Ecto neural progenitor cell (in vitro differentiated cells): ENCODE measurements at regions not wholly inside any gene's neighbourhood (a gene's known extent, or its start where the extent isn't known, plus 50 kb on each side); places are given as distances from the start of the nearest gene placed in this dataset.

Experiments
- DNase-seq: peaks from one replicate; pipeline ENCODE4 v3.0.0-alpha.2; 2018; ENCODE audit warnings: low spot score

DNA sequence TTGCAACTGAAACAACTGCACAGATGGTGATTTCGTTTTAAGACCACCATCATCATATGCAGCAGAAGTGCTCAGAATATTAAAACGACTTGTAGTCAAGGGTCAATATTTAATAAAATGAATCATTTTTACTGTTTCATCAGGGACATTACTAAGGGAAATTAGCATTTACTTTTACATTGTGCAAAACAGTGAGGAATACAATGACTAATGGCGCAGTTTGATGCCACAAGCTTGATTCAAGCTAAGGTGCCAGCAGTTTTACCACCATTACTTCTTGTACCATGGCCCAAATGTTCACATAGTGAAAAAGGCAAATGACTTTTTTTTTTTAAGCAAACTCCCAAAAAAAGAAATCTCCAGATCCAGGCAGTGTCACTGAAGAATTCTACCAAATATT lies 277.4 kb upstream of the CHRNA7 start:
- DNase-seq = no peak

DNA sequence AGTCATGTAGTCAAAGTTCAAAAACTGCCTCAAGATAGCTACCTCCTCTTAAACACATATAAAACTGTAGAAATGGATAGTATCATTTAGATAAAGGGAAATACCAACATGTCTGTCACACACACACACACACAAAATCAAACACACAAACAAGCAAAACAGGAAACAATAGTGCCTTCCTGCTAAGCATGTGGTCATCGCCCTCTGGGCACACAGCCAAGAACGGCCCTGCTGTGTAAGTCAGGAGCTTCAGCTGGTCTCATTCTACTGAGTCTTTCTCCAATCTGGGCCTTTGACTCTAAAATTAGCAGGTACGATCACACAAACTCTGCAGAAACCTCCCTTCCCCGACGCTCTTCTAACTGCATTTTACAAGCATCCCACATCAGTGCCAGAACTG lies 272.2 kb upstream of the CHRNA7 start:
- no peak for DNase-seq

DNA sequence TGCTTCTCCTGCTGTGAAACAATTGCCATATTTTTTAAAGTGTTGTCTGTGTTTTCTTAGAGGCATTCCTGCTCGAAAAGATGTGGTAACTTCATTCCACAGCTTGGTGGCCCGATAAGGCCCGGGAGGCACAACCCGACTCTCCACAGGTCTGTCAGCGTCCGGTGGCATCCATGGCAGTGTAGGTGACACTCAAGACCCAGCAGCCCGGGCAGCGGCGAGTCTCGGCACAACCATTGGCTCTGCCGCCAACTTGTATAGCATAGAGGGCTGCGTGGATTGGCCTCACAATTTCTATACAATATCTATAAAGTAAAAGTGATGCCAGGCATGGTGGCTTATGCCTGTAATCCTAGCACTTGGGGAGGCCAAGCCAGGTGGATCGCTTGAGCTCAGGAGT lies 262.3 kb upstream of the CHRNA7 start:
- DNase-seq = no peak

DNA sequence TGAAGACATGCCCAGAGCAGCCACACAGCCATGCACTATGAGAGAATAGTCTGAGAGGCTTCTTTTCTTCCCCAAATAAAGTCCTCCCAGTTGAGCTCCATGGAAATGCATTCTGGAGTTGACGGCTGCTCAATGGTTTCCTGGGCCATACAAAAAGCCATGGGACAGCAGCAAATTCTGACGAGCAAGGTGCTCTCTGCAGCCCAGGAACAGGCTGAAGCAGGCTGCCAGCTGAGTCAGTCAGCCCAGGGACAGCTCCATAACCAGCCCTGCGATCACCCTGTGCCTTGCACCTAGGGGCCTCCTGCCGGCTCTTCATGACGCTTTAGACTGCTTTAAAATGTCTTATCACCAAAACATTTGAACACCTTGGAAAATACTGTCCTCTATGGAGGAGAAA lies 256.3 kb upstream of the CHRNA7 start:
- DNase-seq = no peak

DNA sequence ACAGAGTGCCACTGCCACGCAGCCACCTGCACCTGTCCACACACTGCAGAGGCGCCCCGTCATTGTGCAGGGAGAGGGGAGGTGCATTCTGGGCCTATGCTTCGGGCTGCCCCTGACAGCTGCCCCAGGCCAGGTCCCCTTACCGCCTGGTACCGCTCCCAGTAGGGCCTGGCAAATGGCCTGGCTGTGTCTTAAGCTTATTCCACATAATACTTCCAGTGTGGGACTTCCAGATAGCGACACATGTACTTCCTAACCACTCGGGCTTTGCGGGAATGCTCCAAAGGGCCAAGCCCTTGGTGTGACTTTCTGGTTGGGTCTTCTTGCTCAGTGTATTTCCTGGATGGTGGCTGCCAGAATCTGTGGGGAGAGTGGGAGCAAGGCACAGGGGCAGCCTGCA lies 254.3 kb upstream of the CHRNA7 start:
- DNase-seq = no peak

DNA sequence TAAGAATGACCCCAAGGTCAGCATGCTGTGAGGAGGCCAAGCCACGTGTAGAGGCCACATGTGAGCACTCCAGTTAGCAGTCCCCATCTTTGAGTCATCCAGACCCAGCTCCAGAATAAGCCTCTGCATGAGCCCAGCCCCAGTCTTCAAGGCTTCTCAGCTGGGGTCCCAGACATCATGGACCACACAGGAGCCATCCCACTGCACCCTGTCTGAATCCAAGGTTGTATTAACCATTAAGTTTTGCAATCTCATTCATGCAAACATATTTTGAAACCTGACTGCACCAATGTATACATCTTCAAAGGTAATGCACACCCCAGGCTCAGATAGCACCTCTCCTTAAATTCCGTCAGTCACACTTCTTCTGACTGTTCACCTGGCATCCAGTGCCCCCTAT lies 249.1 kb upstream of the CHRNA7 start:
- DNase-seq = no peak

DNA sequence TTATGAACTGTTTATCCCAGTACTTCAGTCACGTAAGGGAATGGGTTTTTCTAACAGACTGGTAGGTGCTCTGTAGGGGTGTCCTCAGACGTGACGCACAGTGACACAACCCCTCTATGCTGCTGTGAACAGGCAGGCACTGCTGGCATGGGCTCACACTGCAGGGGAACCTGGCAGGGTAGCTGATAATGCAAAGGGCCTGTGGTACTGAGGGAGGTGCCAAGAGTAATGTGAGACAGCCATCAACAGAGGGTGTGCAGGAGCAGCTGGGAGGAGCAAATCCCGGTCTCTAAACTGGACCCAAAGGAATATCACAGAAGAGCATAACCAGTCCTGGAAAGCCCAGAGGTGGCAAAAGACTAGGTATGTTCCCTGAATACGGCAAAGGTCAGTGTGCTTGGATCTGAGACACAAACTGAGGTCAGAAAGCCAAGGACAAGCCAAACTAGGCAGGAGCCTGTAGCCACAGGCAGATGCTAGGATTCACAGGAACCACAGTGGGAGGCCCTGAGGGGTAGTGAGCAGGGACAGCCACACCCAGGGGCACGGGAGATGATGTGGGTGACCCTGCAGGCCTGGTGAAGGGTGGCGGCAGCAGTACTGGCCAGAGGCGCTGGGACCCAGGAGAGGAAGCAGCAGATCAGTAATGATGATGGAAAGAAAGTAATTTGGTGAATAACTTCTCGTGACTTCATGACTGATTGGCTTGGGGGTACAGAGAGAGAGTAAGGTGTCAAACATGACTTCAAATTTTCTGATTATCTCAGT lies 248.1 kb upstream of the CHRNA7 start:
- no peak for DNase-seq

DNA sequence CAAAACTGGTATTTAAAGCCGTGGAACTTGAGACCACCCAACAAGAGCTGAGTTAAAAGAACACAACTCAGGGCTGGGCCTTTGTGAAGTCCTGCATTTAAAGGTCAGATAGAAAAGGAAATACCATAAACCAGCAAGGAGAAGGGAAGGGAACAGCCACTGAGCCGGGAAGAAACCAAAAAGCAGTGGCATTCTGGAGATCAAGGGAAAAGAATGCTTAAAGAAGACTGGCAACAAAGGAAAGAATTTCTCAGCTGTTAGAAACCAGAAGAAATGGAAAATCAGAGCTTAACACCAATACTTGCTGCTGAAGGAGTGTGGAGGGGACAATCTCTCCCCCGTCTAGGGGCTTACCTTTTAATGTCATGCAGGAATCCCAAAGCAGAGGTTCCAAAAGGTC lies 247.4 kb upstream of the CHRNA7 start:
- DNase-seq = peak; percentile 31

DNA sequence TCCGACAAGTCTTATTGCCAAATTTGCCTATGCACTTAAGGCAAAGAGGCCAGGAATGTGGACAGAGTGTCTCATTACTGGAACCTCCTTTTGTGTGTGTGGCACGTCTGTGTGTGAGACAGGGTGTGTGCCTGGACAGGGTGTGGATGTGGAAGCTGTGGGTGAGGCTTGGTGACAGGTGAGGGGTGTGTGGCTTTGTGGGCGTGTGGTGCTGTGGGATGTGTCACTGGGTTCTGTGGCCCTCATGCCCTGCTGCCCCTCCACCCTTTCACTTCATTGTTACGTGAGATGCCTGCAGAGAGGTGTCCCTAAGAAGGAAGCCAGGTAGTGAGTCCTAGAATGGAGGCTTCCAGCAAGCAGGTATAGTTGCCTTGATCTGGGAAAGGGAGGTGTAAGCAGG lies 244.0 kb upstream of the CHRNA7 start:
- DNase-seq = peak; percentile 38

DNA sequence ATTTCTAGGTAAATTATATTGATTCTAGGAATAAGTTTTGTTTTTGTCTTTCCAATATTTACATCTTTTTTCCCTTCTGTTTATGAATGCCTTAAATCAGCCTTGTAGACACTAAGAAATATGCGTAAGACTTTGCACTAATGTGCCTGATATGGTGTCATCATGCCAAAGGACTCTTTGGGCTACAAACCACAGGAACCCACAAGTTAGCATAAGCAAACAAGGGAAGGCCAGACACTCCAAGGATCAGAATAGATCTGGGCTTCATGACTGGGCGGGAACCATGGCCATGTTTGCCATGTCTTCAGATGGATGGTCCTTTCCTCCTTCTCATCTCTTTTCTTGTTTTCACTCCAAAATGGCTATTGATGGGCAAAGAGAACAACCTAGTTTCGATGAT lies 242.2 kb upstream of the CHRNA7 start:
- no peak for DNase-seq

DNA sequence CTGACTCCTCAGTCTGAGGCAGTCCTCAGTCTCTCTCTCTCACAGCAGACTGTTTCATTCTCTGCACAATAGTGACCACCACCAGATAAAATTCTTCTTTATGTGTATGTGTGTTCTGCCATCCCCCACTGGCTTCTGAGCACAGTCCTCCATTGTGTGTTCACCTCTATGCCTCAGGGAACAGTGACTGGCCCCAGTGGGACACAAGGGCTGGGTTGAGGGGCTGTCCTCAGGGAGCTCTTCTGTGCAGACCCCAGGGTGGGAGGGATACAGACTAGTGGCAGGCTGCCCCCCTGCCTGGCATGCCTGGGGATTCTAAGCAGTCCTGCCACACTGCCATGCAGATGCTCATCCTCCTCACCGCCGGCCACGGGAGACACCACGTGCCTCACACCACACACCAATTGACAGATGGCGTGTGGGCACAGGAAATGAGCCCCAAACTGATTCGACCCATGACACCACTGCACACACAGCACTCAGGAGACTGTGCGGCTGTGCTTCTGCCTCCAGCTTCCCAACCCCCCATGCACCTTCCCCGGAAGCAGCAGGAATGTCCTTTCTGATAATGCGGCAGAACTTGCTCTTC lies 237.6 kb upstream of the CHRNA7 start:
- DNase-seq = peak; percentile 31

DNA sequence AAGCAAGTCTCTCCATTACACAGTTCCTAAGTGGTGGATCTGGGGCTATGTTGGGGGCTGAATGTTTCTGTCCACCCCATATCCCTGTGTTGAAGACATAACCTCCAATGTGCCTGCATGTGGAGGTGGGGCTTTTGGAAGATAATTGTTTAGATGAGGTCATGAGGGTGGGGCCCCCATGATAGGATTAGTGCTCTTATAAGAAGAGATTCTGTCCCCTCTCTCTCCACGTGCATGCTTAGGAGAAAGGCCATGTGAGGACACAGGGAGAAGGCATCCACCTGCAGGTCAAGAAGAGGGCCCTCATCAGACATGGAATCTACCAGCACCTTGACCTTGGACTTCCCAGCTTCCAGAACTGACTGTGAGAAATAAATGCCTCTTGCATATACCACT lies 231.0 kb upstream of the CHRNA7 start:
- DNase-seq = no peak

DNA sequence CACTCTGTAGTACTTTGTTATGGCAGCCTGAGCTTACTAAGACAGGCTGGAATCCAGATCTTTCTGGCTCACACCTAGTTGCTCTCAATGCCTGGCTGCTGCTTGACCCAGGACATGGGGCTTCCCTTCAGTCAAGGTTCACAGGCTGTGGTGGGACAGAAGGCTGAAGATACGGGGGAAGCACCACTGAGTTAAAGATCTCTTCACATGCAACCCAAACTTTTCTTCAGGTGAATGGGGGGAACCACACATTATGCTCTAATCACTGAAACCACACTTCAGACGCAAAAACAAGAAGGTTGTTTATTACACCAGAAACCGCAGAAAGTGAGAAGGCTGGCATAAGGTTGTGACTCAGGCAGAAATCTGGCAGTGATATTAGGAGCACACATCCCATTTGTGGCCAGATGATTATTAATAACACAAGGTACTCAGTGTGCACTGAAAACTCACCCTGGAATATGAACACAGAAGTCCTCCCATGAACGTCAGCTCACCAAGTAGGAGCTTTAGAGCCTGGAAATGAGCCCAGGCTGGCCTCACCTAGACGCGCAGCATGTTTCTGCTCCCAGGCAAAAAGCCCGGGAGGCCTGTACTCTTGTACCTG lies 230.5 kb upstream of the CHRNA7 start:
- peak; percentile 3 for DNase-seq

DNA sequence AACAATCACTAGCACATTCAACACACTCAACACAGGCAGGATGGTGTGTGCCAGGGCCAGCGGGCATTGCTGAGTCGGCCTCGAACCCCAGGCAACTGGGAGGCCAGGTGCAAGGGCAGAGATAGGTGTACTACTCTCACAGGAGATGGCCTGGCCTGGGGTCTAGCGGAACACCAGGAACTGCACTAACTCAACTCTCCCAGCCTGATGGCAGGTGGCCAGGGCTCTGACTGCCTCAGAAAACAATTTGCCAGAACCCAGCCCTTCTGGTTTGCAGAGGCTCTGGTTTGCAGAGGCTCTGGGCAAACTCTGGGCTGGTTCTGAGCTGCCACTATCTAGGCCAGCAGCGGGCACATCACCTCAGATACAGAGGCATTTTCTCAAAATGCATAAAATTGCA lies 229.2 kb upstream of the CHRNA7 start:
- peak; percentile 26 for DNase-seq

DNA sequence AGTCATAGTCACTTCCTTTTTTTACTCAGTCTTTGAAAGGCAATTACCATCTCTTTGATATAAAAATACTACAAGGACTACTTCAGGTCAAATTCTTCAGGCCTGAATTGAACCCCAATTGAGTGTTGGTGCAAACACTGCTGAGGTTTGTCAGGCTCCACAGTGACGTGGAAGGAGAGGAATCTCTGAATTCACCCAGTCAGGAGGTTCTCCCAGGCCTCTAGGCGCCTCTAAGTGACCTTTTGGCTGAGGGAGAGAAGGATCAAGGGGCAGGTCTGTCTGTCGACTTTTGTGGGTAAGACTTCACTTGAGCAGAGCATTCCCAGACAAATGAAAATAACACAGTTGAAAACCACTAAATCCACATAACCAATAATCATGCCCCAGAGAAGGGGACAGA lies 227.6 kb upstream of the CHRNA7 start:
- no peak for DNase-seq

DNA sequence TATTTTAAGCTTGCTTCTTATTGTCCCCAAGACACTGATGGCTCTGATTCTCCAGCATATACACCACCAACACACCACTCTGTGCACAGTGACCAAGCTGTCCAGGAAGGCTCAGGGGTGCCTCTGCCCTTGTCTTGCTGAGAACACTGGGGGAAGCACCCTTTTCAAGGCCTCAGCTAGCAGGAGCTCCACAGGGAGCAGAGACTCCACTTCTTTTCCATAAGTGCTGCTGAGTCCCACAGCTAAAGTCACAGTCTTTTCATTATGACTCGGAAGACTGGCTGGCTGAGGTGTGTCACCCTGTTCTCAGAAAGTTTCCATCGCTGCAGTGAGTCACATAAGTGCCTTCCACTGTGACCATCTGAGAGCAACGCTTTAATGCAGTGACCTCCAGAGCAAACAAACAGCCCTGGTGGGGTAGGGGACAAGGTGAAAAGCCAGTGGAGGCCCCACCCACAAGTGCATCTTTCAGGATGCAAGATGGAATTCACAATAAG lies 226.9 kb upstream of the CHRNA7 start:
- no peak for DNase-seq

DNA sequence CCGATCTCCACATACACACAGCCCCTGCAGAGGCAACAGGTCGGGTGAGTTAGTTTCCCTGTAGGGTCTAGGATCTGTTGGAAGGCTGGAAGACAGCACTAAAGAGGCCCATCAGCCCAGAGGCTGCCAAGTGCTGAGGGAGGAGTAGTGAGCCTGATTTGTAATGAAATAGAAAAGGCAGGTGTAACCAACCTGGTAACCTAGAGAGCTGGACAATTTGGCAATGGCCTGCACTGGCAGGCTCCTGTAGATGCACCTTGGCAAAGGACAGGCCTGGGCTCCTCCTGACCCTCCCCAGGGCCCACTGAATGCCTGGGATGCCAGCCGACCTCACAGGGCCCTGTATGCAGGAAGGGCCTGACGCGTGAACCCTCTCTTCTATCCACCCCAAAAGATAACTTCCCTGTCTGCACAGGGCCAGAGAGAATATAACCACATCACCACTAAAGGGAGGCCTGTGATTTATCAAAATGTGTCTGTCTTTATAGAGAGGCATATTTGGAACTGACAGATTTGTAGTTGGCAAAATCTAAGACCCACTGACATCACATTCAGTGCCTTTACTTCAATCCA lies 225.1 kb upstream of the CHRNA7 start:
- DNase-seq = no peak

DNA sequence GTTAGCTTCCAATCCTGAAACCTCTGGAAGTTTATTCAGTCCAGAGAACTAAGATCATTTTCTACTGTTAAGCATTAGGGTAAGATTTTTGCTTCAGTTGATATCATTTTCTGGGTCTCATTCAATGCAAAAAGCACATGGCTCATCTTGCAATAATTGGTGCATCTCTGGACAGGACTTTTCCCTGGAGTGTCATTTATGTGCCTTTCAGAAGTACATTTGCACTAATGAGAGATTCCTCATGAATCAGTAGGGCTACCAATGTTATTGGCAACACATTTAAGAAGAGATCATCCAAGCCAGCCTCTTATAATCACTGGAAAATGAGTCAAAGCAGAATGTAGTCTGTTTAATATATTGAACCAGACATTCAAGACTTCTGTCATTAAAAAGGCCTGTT lies 224.2 kb upstream of the CHRNA7 start:
- no peak for DNase-seq

DNA sequence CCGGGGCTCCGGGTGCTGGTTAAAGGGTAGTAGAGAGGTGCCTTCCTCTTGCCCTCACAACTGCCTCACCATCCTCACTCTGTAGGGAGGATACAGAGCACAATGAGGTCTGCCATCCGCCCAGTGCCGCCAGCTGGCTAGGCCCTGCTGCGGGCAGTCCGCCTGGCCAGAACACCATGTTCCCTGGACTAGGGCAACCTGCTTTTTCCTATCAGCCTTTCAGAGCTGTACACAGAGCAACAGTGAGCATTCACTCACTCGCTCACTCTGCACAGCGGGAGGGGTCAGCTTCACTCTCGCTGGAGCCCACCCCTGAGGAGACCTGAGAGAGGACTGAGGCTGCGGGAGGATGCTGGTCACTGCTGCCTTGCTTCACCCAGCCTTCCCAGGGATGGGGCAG lies 218.7 kb upstream of the CHRNA7 start:
- DNase-seq = no peak

DNA sequence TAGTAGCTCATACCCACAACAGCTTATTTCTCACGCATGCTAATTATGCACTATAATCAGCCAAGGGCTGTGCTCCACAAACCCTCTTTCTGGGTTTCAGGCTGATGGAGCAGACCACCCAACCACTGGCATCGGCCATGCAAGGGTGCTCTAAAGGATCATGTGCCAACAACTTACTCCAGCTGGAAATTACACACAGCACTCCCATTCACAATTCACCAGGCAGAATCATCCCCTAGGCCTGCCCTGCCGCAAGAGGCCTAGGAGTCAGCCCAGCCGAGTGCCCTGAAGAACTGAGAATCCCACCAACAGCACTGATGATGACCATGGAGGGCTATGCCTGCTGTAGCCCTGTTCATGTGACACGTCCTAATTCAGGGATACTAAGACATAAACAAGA lies 216.2 kb upstream of the CHRNA7 start:
- no peak for DNase-seq

DNA sequence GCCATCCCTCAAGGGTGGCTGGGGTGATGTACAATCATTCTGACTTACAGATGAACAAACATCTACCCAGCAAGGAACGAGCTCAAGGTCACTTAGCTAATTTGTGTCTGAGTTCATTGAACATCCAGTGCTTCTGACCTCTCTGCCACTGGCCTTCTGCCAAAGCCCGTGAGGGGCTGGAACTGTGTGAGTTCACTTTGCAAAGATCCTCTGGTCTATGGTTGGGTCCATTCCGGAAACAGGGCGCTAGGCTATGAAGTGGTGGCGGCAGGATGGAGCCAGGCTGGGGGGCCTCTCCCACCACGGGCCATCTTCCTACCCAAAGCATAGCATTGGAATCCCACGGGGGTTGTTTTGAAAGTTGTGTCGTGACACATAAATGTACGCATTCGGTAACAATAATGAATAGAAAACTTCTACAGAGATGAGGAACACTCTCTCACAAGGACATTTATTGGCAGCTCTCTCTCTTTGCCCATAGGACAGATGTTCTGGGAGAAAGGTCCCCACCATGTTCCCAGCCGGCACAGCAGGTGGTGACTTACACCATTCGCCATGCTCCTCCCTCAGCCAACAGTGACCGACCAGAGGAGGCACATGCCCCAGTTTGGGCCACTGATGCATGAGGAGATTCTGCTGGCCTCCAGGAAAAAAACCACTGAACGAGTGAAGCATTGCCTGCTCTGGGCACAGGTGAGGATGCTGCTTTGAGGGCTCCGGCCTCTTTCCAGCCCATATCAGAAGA lies 214.7 kb upstream of the CHRNA7 start:
- DNase-seq = no peak

DNA sequence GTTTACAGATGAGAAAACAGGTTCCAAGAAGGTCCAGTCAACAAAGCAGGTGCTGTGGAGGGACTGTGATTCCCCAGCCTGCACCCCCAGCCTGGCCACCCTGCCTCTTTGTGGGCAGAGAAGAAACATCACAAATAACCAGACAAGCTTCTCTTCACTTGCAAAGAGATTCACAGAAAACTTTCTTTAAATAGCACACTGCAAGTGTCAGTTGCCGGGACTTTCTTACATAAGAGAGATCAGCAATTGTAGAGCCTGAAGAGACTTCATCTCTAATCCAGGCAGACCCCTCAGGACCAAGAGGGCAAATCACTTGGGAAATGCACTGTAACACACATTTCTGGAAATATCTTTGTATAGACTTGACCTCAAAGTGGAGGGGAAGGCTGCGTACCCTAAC lies 207.9 kb upstream of the CHRNA7 start:
- no peak for DNase-seq

DNA sequence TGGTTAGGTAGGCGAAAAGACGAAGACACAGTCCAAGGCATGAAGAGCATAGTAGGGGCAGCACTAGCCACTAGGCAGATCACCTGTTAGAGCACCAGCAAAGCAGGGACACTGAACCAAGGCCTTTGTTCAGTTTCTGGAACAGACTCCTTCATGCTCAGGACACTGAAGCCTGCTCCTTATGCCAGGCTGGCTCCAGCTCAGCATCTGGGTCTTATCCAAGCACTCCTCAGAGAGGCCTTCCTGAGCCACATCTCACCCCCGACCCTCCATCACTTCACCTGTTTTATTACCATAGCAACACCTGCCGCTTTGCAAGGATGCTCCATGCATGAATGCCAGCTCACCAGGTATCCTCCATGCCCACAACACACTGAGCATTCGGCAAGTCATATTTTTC lies 206.3 kb upstream of the CHRNA7 start:
- DNase-seq = no peak
